ENCODE measurements at regions not wholly inside any gene's neighbourhood (a gene's known extent, or its start where the extent isn't known, plus 50 kb on each side); places are given as distances from the start of the nearest gene placed in this dataset.

- Histone ChIP-seq H3K4me3 (ENCODE audit: severe bottlenecking) (no peak overlapping the region), H3K4me1 (ENCODE audit: insufficient read depth, poor library complexity, severe bottlenecking) (no peaks in the 10 kb centered on the region), H3K27me3 (ENCODE audit: insufficient read depth, poor library complexity, severe bottlenecking) (peaks cover 8% of the 10 kb centered on the region), H3K27ac (ENCODE audit: poor library complexity, severe bottlenecking) (no peak overlapping the region), H3K36me3 (ENCODE audit: low read depth) (no peaks in the 10 kb centered on the region), H3K9me3 (ENCODE audit: severe bottlenecking) (no peaks in the 10 kb centered on the region)
- TF ChIP-seq CTCF (IDR thresholded peaks at IDR 0.05; ENCODE audit: poor library complexity, severe bottlenecking): no peak
- DNase-seq (ENCODE audit: low spot score): no peak
- ATAC-seq (ENCODE audit: low read depth): no peak
These were observed 853.9 kb downstream of the LRRTM4 start for GRCh38 chr2:76668279-76668678.

- Histone ChIP-seq H3K27me3 (ENCODE audit: insufficient read depth, poor library complexity, severe bottlenecking) (peaks cover 8% of the 10 kb centered on the region), H3K27ac (ENCODE audit: poor library complexity, severe bottlenecking) (no peak overlapping the region), H3K4me3 (ENCODE audit: severe bottlenecking) (no peak overlapping the region), H3K9me3 (ENCODE audit: severe bottlenecking) (no peaks in the 10 kb centered on the region), H3K36me3 (ENCODE audit: low read depth) (no peaks in the 10 kb centered on the region), H3K4me1 (ENCODE audit: insufficient read depth, poor library complexity, severe bottlenecking) (no peaks in the 10 kb centered on the region)
- no peak for TF ChIP-seq CTCF (IDR thresholded peaks at IDR 0.05; ENCODE audit: poor library complexity, severe bottlenecking)
- ATAC-seq (ENCODE audit: low read depth) (no peak), DNase-seq (ENCODE audit: low spot score) (no peak)
These were observed 854.3 kb downstream of the LRRTM4 start for GRCh38 chr2:76667821-76668271.

GRCh38 chr2:76642129-76642528 is 880.0 kb downstream of the LRRTM4 start:
- TF ChIP-seq CTCF (IDR thresholded peaks at IDR 0.05; ENCODE audit: poor library complexity, severe bottlenecking): no peak
- ATAC-seq (ENCODE audit: low read depth) (no peak), DNase-seq (ENCODE audit: low spot score) (no peak)
- Histone ChIP-seq H3K9me3 (ENCODE audit: severe bottlenecking) (peaks cover 2% of the 10 kb centered on the region), H3K27ac (ENCODE audit: poor library complexity, severe bottlenecking) (no peak overlapping the region), H3K27me3 (ENCODE audit: insufficient read depth, poor library complexity, severe bottlenecking) (no peaks in the 10 kb centered on the region), H3K4me1 (ENCODE audit: insufficient read depth, poor library complexity, severe bottlenecking) (no peaks in the 10 kb centered on the region), H3K36me3 (ENCODE audit: low read depth) (no peaks in the 10 kb centered on the region), H3K4me3 (ENCODE audit: severe bottlenecking) (no peak overlapping the region)

- H3K9me3 ChIP-seq (ENCODE audit: severe bottlenecking): peaks cover 2% of the 10 kb centered on the region
- no peak for TF ChIP-seq CTCF (IDR thresholded peaks at IDR 0.05; ENCODE audit: poor library complexity, severe bottlenecking)
- no peak overlapping the region for H3K4me3 ChIP-seq (ENCODE audit: severe bottlenecking)
- no peaks in the 10 kb centered on the region for H3K36me3 ChIP-seq (ENCODE audit: low read depth)
- DNase-seq (ENCODE audit: low spot score) (no peak), ATAC-seq (ENCODE audit: low read depth) (peak; percentile 27; the same call in 1 of the 3 replicates)
- no peak overlapping the region for H3K27ac ChIP-seq (ENCODE audit: poor library complexity, severe bottlenecking)
- no peaks in the 10 kb centered on the region for H3K27me3 ChIP-seq (ENCODE audit: insufficient read depth, poor library complexity, severe bottlenecking)
- H3K4me1 ChIP-seq (ENCODE audit: insufficient read depth, poor library complexity, severe bottlenecking): no peaks in the 10 kb centered on the region
These were observed 880.7 kb downstream of the LRRTM4 start for GRCh38 chr2:76641506-76641905.

- ATAC-seq (ENCODE audit: low read depth) (peak; percentile 58; the same call in 2 of the 3 replicates), DNase-seq (ENCODE audit: low spot score) (no peak)
- Histone ChIP-seq H3K4me3 (ENCODE audit: severe bottlenecking) (no peak overlapping the region), H3K9me3 (ENCODE audit: severe bottlenecking) (peaks cover 2% of the 10 kb centered on the region), H3K27me3 (ENCODE audit: insufficient read depth, poor library complexity, severe bottlenecking) (no peaks in the 10 kb centered on the region), H3K36me3 (ENCODE audit: low read depth) (no peaks in the 10 kb centered on the region), H3K4me1 (ENCODE audit: insufficient read depth, poor library complexity, severe bottlenecking) (no peaks in the 10 kb centered on the region), H3K27ac (ENCODE audit: poor library complexity, severe bottlenecking) (no peak overlapping the region)
- no peak for TF ChIP-seq CTCF (IDR thresholded peaks at IDR 0.05; ENCODE audit: poor library complexity, severe bottlenecking)
These were observed 881.3 kb downstream of the LRRTM4 start for GRCh38 chr2:76640905-76641304.
